ENCODE measurements at regions not wholly inside any gene's neighbourhood (a gene's known extent, or its start where the extent isn't known, plus 50 kb on each side); places are given as distances from the start of the nearest gene placed in this dataset.
A peak's percentile ranks its signal among the peaks of the same experiment; 100 is the strongest.

- H3K4me3 ChIP-seq (ENCODE audit: control insufficient read depth, low read depth, low read length), result no peak overlapping the region
- peak; percentile 84 for DNase-seq (ENCODE audit: low read depth)
- TF ChIP-seq, protein P1, sequence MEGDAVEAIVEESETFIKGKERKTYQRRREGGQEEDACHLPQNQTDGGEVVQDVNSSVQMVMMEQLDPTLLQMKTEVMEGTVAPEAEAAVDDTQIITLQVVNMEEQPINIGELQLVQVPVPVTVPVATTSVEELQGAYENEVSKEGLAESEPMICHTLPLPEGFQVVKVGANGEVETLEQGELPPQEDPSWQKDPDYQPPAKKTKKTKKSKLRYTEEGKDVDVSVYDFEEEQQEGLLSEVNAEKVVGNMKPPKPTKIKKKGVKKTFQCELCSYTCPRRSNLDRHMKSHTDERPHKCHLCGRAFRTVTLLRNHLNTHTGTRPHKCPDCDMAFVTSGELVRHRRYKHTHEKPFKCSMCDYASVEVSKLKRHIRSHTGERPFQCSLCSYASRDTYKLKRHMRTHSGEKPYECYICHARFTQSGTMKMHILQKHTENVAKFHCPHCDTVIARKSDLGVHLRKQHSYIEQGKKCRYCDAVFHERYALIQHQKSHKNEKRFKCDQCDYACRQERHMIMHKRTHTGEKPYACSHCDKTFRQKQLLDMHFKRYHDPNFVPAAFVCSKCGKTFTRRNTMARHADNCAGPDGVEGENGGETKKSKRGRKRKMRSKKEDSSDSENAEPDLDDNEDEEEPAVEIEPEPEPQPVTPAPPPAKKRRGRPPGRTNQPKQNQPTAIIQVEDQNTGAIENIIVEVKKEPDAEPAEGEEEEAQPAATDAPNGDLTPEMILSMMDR (IDR thresholded peaks at IDR 0.05; ENCODE audit: control insufficient read depth, insufficient read depth, low read depth, low read length, missing control alignments), result no peak
Measured at GRCh38 chr12:14260011-14260993, 105.2 kb upstream of the ATF7IP start.

DNA sequence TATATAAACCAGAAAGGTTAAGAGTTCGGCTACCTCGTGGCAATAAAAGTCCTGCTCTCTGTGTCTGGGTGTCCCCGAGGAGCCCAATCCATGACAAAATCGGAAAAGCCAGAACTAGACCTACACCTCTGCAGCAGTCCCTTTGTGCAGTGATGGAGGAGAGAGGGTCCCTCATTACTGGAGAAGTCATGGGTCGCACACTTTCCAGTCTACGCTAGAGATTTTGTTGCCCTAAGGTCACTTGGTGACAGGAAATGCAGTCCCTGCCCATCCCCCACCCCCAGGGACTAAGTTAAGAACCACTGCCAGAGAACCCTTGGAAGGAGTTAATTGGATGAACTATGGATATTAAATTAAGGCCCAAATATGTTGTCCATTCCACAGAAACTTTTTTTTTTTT lies 104.4 kb upstream of the ATF7IP start:
- DNase-seq (ENCODE audit: low read depth), result no peak
- TF ChIP-seq, protein P1 (IDR thresholded peaks at IDR 0.05; ENCODE audit: control insufficient read depth, insufficient read depth, low read depth, low read length, missing control alignments), result no peak
- no peak overlapping the region for H3K4me3 ChIP-seq (ENCODE audit: control insufficient read depth, low read depth, low read length)

DNA sequence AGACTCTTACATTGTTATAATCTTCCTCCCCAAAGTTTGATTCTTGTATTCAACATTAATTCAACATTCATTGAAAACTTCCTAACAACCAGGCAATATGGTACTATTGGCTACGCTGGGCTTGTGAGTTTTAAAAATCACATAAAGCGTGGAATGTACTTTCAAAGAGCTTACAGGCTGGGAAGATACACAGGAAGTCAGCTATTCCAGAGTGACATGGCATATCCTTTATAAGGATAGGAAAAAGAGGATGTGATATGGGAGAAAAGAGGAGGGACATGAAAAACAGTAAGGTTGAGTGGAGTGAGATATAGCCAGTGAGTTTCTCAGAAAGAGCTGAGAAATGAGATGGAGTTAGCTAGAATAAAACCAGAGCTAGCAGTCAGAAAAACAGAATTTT lies 103.6 kb upstream of the ATF7IP start:
- TF ChIP-seq, protein P1 (IDR thresholded peaks at IDR 0.05; ENCODE audit: control insufficient read depth, insufficient read depth, low read depth, low read length, missing control alignments), result no peak
- DNase-seq (ENCODE audit: low read depth), result no peak
- no peak overlapping the region for H3K4me3 ChIP-seq (ENCODE audit: control insufficient read depth, low read depth, low read length)

DNA sequence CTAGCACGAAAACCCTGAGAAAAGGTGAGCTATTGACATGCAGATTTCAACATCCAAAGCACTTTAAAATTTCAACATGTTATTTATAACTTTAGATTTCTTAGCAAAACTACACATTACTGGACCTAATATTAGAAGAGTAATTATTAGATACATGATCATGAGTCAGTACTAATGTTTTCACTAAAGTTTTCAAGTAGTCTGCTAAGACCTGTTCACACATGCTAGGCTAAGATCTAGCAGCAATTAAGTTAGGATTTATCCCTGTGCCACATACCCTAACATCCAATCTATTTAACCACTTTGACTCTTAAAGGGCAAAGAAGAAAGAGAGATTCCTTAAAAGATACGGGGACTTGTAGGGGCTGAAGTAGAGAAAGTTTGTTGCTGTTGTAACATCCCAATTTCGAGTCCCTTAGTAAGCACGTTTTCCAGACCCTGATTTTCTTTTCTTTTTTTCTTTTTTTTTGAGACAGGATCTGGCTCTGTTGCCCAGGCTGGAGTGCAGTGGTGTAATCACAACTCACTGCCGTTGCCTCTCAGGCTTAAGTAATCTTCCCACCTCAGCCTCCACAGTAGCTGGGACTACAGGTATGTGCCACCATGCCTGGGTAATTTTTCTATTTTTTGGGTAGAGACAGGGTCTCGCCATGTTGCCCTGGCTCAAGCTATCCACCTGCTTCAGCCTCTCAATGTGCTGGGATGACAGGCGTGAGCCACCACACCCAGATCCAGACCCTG lies 102.5 kb upstream of the ATF7IP start:
- TF ChIP-seq, protein P1 (IDR thresholded peaks at IDR 0.05; ENCODE audit: control insufficient read depth, insufficient read depth, low read depth, low read length, missing control alignments), result no peak
- DNase-seq (ENCODE audit: low read depth), result no peak
- no peak overlapping the region for H3K4me3 ChIP-seq (ENCODE audit: control insufficient read depth, low read depth, low read length)

DNA sequence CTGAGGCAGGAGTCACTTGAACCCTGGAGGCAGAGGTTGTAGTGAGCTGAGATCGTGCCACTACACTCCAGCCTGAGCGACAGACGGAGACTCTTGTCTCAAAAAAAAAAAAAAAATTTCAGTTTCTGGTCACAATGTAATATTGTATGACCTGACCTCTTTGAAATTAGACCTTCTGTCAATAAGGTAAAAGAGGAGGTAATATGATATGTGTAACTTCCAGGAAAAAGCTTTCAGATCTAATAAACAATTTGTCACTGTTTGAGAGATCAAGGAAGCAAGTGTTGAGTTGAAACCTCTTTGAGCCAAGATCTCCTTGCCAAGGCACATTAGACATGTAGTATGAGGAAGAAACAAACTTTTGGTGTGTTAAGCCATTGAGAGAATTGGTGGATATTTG lies 101.7 kb upstream of the ATF7IP start:
- TF ChIP-seq, protein P1 (IDR thresholded peaks at IDR 0.05; ENCODE audit: control insufficient read depth, insufficient read depth, low read depth, low read length, missing control alignments), result no peak
- no peak overlapping the region for H3K4me3 ChIP-seq (ENCODE audit: control insufficient read depth, low read depth, low read length)
- no peak for DNase-seq (ENCODE audit: low read depth)

GRCh38 chr12:14264316-14264715 lies 101.2 kb upstream of the ATF7IP start:
- H3K4me3 ChIP-seq (ENCODE audit: control insufficient read depth, low read depth, low read length), result no peak overlapping the region
- TF ChIP-seq, protein P1 (IDR thresholded peaks at IDR 0.05; ENCODE audit: control insufficient read depth, insufficient read depth, low read depth, low read length, missing control alignments), result no peak
- DNase-seq (ENCODE audit: low read depth), result no peak

Measured in AG09309 (cell line).